NT2/D1 (cell line): ENCODE measurements at regions not wholly inside any gene's neighbourhood (a gene's known extent, or its start where the extent isn't known, plus 50 kb on each side); places are given as distances from the start of the nearest gene placed in this dataset.

Source experiments
- SUZ12 ChIP-seq: IDR thresholded peaks from 2 replicates; pipeline ENCODE4 v1.6.1; 2011; ENCODE audit not compliant: insufficient read length, insufficient read depth; ENCODE audit errors: extremely low read depth
- YY1 ChIP-seq: IDR thresholded peaks from 2 replicates; pipeline ENCODE4 v1.6.1; 2011; ENCODE audit not compliant: insufficient read length, insufficient read depth
- ZNF274 ChIP-seq: IDR thresholded peaks from 2 replicates; pipeline ENCODE4 v1.6.1; 2011; ENCODE audit warnings: mild to moderate bottlenecking, low read depth, low read length

- no peak for TF ChIP-seq ZNF274
- TF ChIP-seq YY1: no peak
- TF ChIP-seq SUZ12: no peak
Measured at GRCh38 chr18:47745227-47745626, 185.2 kb downstream of the SMAD2 start.
